ENCODE measurements at regions not wholly inside any gene's neighbourhood (a gene's known extent, or its start where the extent isn't known, plus 50 kb on each side); places are given as distances from the start of the nearest gene placed in this dataset.

DNA sequence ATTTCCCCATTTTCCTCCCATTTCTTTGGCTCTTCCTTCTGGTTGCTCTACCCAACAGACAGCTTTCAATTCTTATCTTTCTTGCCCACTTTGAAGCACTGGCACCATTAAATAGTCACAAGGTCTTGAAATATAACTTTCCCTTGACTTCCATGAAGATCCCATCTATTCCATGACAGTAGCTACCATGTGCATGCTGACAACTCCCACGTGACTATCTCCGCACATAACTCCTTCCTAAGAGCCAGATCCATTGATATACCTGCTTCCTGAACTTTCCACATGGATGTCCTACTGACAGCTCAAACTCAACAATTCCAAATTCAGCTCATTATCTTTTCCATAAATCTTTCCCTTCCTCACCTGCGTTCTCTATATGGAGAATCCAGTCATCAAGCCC, 101.4 kb downstream of the RIN2 start:
- Mint-ChIP-seq H3K27me3 (ENCODE audit: unreplicated experiment) (no peaks in the 10 kb centered on the region), H3K4me1 (ENCODE audit: unreplicated experiment) (peaks cover 20% of the 10 kb centered on the region), H3K4me3 (ENCODE audit: unreplicated experiment) (no peak overlapping the region), H3K9me3 (ENCODE audit: unreplicated experiment) (no peaks in the 10 kb centered on the region), H3K27ac (ENCODE audit: unreplicated experiment) (no peak overlapping the region), H3K36me3 (ENCODE audit: unreplicated experiment) (peaks cover 7% of the 10 kb centered on the region)
- TF ChIP-seq, protein P1, sequence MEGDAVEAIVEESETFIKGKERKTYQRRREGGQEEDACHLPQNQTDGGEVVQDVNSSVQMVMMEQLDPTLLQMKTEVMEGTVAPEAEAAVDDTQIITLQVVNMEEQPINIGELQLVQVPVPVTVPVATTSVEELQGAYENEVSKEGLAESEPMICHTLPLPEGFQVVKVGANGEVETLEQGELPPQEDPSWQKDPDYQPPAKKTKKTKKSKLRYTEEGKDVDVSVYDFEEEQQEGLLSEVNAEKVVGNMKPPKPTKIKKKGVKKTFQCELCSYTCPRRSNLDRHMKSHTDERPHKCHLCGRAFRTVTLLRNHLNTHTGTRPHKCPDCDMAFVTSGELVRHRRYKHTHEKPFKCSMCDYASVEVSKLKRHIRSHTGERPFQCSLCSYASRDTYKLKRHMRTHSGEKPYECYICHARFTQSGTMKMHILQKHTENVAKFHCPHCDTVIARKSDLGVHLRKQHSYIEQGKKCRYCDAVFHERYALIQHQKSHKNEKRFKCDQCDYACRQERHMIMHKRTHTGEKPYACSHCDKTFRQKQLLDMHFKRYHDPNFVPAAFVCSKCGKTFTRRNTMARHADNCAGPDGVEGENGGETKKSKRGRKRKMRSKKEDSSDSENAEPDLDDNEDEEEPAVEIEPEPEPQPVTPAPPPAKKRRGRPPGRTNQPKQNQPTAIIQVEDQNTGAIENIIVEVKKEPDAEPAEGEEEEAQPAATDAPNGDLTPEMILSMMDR (IDR thresholded peaks at IDR 0.05) = no peak
- DNase-seq (ENCODE audit: extremely low spot score, unreplicated experiment) = no peak

DNA sequence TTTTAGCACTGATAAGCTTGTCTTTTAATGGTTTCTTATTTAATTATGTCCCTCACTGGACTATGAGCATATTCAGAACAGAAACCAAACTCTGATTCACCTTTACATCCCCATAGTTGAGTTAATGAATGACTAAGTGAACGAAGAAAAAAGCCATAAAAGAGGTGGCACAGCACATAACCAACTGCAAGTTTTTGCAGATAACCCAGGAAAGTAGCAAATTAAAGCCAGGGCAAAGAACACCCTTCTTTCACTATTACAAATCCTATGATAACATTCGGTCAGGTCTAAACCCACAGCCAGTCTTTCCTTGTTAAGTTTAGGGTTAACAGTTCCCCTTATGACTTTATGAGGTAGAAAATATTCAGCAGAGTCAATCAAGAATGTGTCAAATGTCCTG, 102.7 kb downstream of the RIN2 start:
- peaks cover 26% of the 10 kb centered on the region for H3K4me1 Mint-ChIP-seq (ENCODE audit: unreplicated experiment)
- no peak overlapping the region for H3K4me3 Mint-ChIP-seq (ENCODE audit: unreplicated experiment)
- no peak overlapping the region for H3K27ac Mint-ChIP-seq (ENCODE audit: unreplicated experiment)
- peaks cover 7% of the 10 kb centered on the region for H3K36me3 Mint-ChIP-seq (ENCODE audit: unreplicated experiment)
- H3K27me3 Mint-ChIP-seq (ENCODE audit: unreplicated experiment) = no peaks in the 10 kb centered on the region
- DNase-seq (ENCODE audit: extremely low spot score, unreplicated experiment) = no peak
- H3K9me3 Mint-ChIP-seq (ENCODE audit: unreplicated experiment) = no peaks in the 10 kb centered on the region
- TF ChIP-seq, protein P1 (IDR thresholded peaks at IDR 0.05) = no peak

GRCh38 chr20:19861147-19861759, 103.2 kb downstream of the RIN2 start:
- Mint-ChIP-seq H3K27ac (ENCODE audit: unreplicated experiment) (no peak overlapping the region), H3K4me3 (ENCODE audit: unreplicated experiment) (no peak overlapping the region), H3K9me3 (ENCODE audit: unreplicated experiment) (no peaks in the 10 kb centered on the region), H3K36me3 (ENCODE audit: unreplicated experiment) (peaks cover 7% of the 10 kb centered on the region), H3K27me3 (ENCODE audit: unreplicated experiment) (no peaks in the 10 kb centered on the region), H3K4me1 (ENCODE audit: unreplicated experiment) (peaks cover 26% of the 10 kb centered on the region)
- no peak for DNase-seq (ENCODE audit: extremely low spot score, unreplicated experiment)
- TF ChIP-seq, protein P1 (IDR thresholded peaks at IDR 0.05) = no peak

DNA sequence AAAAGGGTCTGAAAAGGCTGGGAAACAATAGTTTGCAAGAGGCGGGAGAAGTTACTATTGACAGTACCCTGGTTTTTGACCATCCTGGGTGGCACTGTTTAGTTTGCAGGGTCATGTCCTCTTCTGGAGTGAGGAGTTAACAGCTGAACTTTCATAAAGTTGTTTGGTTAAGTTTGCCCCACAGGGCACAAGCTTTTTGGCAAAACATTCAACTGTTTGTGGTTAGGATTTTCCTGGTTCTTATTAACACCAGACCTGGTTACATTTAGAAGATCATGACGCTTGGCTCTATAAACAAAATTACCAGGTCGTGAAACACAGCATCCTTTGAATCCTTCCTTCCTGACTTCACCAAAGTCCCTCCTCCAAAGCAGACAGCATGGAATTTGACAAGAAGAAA, 106.1 kb downstream of the RIN2 start:
- DNase-seq (ENCODE audit: extremely low spot score, unreplicated experiment) = no peak
- no peaks in the 10 kb centered on the region for H3K27me3 Mint-ChIP-seq (ENCODE audit: unreplicated experiment)
- H3K27ac Mint-ChIP-seq (ENCODE audit: unreplicated experiment) = peak overlapping the region; percentile 28
- TF ChIP-seq, protein P1 (IDR thresholded peaks at IDR 0.05) = no peak
- peaks cover 20% of the 10 kb centered on the region for H3K4me1 Mint-ChIP-seq (ENCODE audit: unreplicated experiment)
- no peaks in the 10 kb centered on the region for H3K9me3 Mint-ChIP-seq (ENCODE audit: unreplicated experiment)
- peaks cover 12% of the 10 kb centered on the region for H3K36me3 Mint-ChIP-seq (ENCODE audit: unreplicated experiment)
- no peak overlapping the region for H3K4me3 Mint-ChIP-seq (ENCODE audit: unreplicated experiment)

DNA sequence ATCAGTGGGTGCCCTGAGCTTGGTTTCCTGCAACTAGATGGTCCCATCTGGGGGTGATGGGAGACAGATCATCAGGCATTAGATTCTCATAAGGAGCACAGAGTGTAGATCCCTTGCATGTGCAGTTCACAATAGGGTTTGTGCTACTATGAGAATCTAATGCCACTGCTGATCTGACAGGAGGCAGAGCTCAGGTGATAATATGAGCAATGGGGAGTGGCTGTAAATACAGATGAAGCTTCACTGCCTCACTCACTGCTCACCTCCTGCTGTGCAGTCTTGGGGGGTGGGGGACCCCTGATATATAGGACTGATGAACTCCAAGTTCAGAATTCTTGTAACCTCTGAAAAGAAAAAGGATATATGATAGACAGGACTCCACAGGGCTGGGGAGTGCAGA, 108.0 kb downstream of the RIN2 start:
- Mint-ChIP-seq H3K27me3 (ENCODE audit: unreplicated experiment) (no peaks in the 10 kb centered on the region), H3K4me3 (ENCODE audit: unreplicated experiment) (no peak overlapping the region), H3K4me1 (ENCODE audit: unreplicated experiment) (peaks cover 16% of the 10 kb centered on the region), H3K27ac (ENCODE audit: unreplicated experiment) (no peak overlapping the region), H3K9me3 (ENCODE audit: unreplicated experiment) (no peaks in the 10 kb centered on the region), H3K36me3 (ENCODE audit: unreplicated experiment) (peaks cover 13% of the 10 kb centered on the region)
- DNase-seq (ENCODE audit: extremely low spot score, unreplicated experiment) = no peak
- TF ChIP-seq, protein P1 (IDR thresholded peaks at IDR 0.05) = no peak

All from osteocyte (in vitro differentiated cells).